Caco-2 (cell line): ENCODE measurements at regions not wholly inside any gene's neighbourhood (a gene's known extent, or its start where the extent isn't known, plus 50 kb on each side); places are given as distances from the start of the nearest gene placed in this dataset.
"Not testable (repeated sequence)": the region's sequence is repeated elsewhere in the genome, so short reads cannot be mapped to it uniquely, and the experiment has no call there.

Experiments used
- BruUV-seq: library from RNA; stranded (reverse); fragments of 400-500 nt; replicated peaks from 2 replicates; lab custom pipeline; 2021; lab: Mats Ljungman, UMichigan
- CTCF ChIA-PET: fragments of 300-600 bp; sonication (Branson Sonifier 250); formaldehyde crosslinking; loops from one replicate; lab custom pipeline; 2022; ENCODE audit warnings: antibody characterized with exemption; lab: Charles Lee
- POLR2A ChIA-PET: fragments of 300-600 bp; sonication (Branson Sonifier 250); formaldehyde crosslinking; loops from one replicate; lab custom pipeline; 2022; ENCODE audit warnings: antibody characterized with exemption; lab: Charles Lee
- DNase-seq, 2 experiments: peaks; one replicate each; pipeline versions ENCODE4 v3.0.0 to v3.0.0-alpha.2; 2020 to 2022
- H3K27me3 ChIP-seq: replicated peaks from 2 replicates; pipeline ENCODE4 v1.6.0; 2011; ENCODE audit warnings: low read length; ENCODE audit not compliant: control insufficient read depth, insufficient read depth
- H3K36me3 ChIP-seq: 2 replicates; pipeline ENCODE4 v1.5.1; 2011; ENCODE audit warnings: low read length; ENCODE audit not compliant: control insufficient read depth, insufficient read depth
- H3K4me1 ChIP-seq: fragments of 250-450 bp; sonication (Bioruptor Pico); 2 replicates; pipeline ENCODE4 v1.5.1; 2020; ENCODE audit warnings: mild to moderate bottlenecking
- H3K4me3 ChIP-seq: 2 replicates; pipeline ENCODE4 v1.5.1; 2011; ENCODE audit warnings: low read depth, mild to moderate bottlenecking, control low read depth, low read length
- H3K9me3 ChIP-seq: fragments of 250-450 bp; sonication (Bioruptor Pico); 2 replicates; pipeline ENCODE4 v1.5.1; 2020; ENCODE audit warnings: mild to moderate bottlenecking, moderate library complexity
- H3K27ac Mint-ChIP-seq: one replicate; pipeline ENCODE4 v1.8.0; 2022; ENCODE audit warnings: mixed read lengths; ENCODE audit not compliant: unreplicated experiment
- H3K27me3 Mint-ChIP-seq: one replicate; pipeline ENCODE4 v1.8.0; 2022; ENCODE audit warnings: mixed read lengths; ENCODE audit not compliant: insufficient read depth, unreplicated experiment
- H3K36me3 Mint-ChIP-seq: one replicate; pipeline ENCODE4 v1.8.0; 2022; ENCODE audit warnings: mild to moderate bottlenecking, mixed read lengths; ENCODE audit not compliant: insufficient read depth, unreplicated experiment
- H3K4me1 Mint-ChIP-seq: one replicate; pipeline ENCODE4 v1.8.0; 2022; ENCODE audit warnings: low read depth, mixed read lengths; ENCODE audit not compliant: unreplicated experiment
- H3K4me3 Mint-ChIP-seq: one replicate; pipeline ENCODE4 v1.8.0; 2022; ENCODE audit warnings: mild to moderate bottlenecking, moderate library complexity, mixed read lengths; ENCODE audit not compliant: unreplicated experiment
- H3K9me3 Mint-ChIP-seq: one replicate; pipeline ENCODE4 v1.8.0; 2022; ENCODE audit warnings: mixed read lengths; ENCODE audit not compliant: unreplicated experiment
- CTCF ChIP-seq, 2 experiments: fragments of 200-600 bp in 1 of 2; IDR thresholded peaks; 1 replicate in 1 of 2; 2 replicates in 1 of 2; pipeline versions ENCODE4 v1.5.1 to v1.8.0; 2011 to 2022; ENCODE audit warnings: antibody characterized with exemption in 1 of 2, control low read depth in 1 of 2, inconsistent platforms in 1 of 2, low read depth in 1 of 2, low read length in 1 of 2, mild to moderate bottlenecking in 1 of 2, moderate library complexity in 1 of 2; ENCODE audit not compliant: insufficient read depth in 1 of 2, severe bottlenecking in 1 of 2, unreplicated experiment in 1 of 2
- intact Hi-C: fragments of 100-400 bp; cut with micrococcal nuclease; formaldehyde crosslinking; loops from one replicate; pipeline ENCODE4 v1.10.0; 2022; ENCODE audit not compliant: unreplicated experiment

DNA sequence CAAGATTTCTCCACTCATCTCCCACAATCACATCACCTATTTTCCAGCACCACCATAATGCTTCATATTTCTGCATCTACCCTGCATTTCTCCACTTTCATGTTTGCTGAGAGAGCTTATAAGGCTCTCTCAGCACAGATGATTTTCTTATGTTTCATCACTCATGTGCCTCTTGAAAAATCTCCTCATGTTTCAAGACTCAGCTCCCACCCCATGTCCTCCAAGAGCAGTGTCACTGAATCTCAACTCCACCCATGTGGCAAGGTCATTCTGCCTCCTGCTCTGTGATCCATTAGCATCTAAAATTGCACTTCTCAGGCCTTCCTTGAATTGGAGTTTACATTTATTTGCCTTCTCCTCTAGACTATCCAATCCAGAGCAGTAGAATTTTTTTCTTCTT lies 178.7 kb upstream of the IRAK1BP1 start:
- Mint-ChIP-seq H3K36me3 (no peaks in the 10 kb centered on the region), H3K27ac (no peak overlapping the region), H3K9me3 (no peaks in the 10 kb centered on the region), H3K4me3 (no peak overlapping the region), H3K4me1 (no peaks in the 10 kb centered on the region), H3K27me3 (no peaks in the 10 kb centered on the region)
- no peak for TF ChIP-seq CTCF (IDR thresholded peaks at IDR 0.05; ENCODE audit: insufficient read depth in 1 of 2, low read depth in 1 of 2, low read length in 1 of 2, severe bottlenecking in 1 of 2, unreplicated experiment in 1 of 2)
- no TSS peak for BruUV-seq
- DNase-seq, result no peak
- Histone ChIP-seq H3K27me3 (no peaks in the 10 kb centered on the region), H3K4me3 (no peak overlapping the region), H3K36me3 (no peaks in the 10 kb centered on the region), H3K4me1 (no peaks in the 10 kb centered on the region), H3K9me3 (no peaks in the 10 kb centered on the region)
- ChIA-PET POLR2A (no interaction called here), CTCF (no interaction called here)
- intact Hi-C loops, result no loop called here

DNA sequence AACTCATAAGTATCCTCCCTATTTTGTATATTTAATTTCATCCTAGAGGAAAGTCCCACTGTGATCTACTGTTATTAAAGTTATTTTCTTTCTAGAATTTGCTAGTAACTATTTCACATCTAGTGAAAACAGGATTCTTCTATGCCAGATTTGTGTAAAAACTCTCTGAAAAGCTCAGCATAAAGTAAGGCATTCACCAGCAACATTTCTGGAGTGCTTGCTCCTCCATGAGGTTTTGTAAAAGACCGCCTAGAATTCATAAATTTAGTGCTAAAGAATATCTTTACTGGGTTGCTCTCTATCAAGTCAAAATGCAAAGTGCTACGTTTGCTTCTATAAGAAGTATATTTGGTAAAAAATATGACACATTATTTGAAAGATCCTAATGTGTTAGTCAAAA lies 173.5 kb upstream of the IRAK1BP1 start:
- H3K4me3 ChIP-seq, result no peak overlapping the region
- BruUV-seq, result no TSS peak
- no peaks in the 10 kb centered on the region for H3K27me3 ChIP-seq
- Mint-ChIP-seq H3K9me3 (peaks cover 6% of the 10 kb centered on the region), H3K4me1 (no peaks in the 10 kb centered on the region), H3K4me3 (no peak overlapping the region), H3K27ac (no peak overlapping the region), H3K27me3 (peaks cover 7% of the 10 kb centered on the region), H3K36me3 (no peaks in the 10 kb centered on the region)
- intact Hi-C loops, result no loop called here
- H3K9me3 ChIP-seq, result no peaks in the 10 kb centered on the region
- TF ChIP-seq CTCF (IDR thresholded peaks at IDR 0.05; ENCODE audit: insufficient read depth in 1 of 2, low read depth in 1 of 2, low read length in 1 of 2, severe bottlenecking in 1 of 2, unreplicated experiment in 1 of 2), result no peak
- POLR2A ChIA-PET, result no interaction called here
- CTCF ChIA-PET, result no interaction called here
- DNase-seq, result no peak
- H3K36me3 ChIP-seq, result no peaks in the 10 kb centered on the region
- no peaks in the 10 kb centered on the region for H3K4me1 ChIP-seq

DNA sequence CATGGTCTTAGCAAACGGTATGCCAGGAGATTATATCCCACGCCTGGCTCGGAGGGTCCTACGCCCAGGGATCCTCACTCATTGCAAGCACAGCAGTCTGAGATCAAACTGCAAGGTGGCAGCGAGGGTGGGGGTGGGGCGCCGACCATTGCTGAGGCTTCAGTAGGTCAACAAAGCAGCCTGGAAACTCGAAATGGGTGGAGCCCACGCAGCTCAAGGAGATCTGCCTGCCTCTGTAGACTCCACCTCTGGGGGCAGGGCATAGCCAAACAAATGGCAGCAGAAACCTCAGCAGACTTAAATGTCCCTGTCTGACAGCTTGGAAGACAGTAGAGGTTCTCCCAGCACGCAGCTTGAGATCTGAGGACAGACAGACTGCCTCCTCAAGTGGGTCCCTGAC lies 172.7 kb upstream of the IRAK1BP1 start:
- H3K27me3 Mint-ChIP-seq, intact Hi-C loops, H3K27ac Mint-ChIP-seq, BruUV-seq, CTCF ChIA-PET, H3K27me3 ChIP-seq, H3K9me3 Mint-ChIP-seq, H3K36me3 ChIP-seq, H3K4me3 ChIP-seq, H3K9me3 ChIP-seq, H3K4me1 Mint-ChIP-seq, H3K36me3 Mint-ChIP-seq, H3K4me3 Mint-ChIP-seq, DNase-seq, POLR2A ChIA-PET, H3K4me1 ChIP-seq: not testable (repeated sequence)

- no peaks in the 10 kb centered on the region for H3K9me3 ChIP-seq
- Mint-ChIP-seq H3K9me3 (no peaks in the 10 kb centered on the region), H3K4me1 (no peaks in the 10 kb centered on the region), H3K36me3 (no peaks in the 10 kb centered on the region), H3K27ac (no peak overlapping the region), H3K4me3 (no peak overlapping the region), H3K27me3 (peaks cover 4% of the 10 kb centered on the region)
- no peaks in the 10 kb centered on the region for H3K27me3 ChIP-seq
- no peak for DNase-seq
- H3K36me3 ChIP-seq, result no peaks in the 10 kb centered on the region
- H3K4me3 ChIP-seq, result no peak overlapping the region
- TF ChIP-seq CTCF (IDR thresholded peaks at IDR 0.05; ENCODE audit: insufficient read depth in 1 of 2, low read depth in 1 of 2, low read length in 1 of 2, severe bottlenecking in 1 of 2, unreplicated experiment in 1 of 2), result no peak
- H3K4me1 ChIP-seq, result no peaks in the 10 kb centered on the region
- intact Hi-C loops, result no loop called here
- ChIA-PET CTCF (no interaction called here), POLR2A (no interaction called here)
- no TSS peak for BruUV-seq
These were observed 166.4 kb upstream of the IRAK1BP1 start for GRCh38 chr6:78700991-78701390.
